Neural cell (in vitro differentiated cells): ENCODE measurements at regions not wholly inside any gene's neighbourhood (a gene's known extent, or its start where the extent isn't known, plus 50 kb on each side); places are given as distances from the start of the nearest gene placed in this dataset.

Source experiments
- EP300 ChIP-seq: fragments of 450-650 bp; conservative IDR thresholded peaks from 2 replicates; pipeline ENCODE4 v1.6.1; 2014; ENCODE audit warnings: antibody characterized with exemption, mild to moderate bottlenecking, moderate library complexity; ENCODE audit not compliant: poor library complexity, severe bottlenecking
- EZH2 ChIP-seq: fragments of 200-600, 300-800 bp; shearing (Covaris generic), sonication (generic); IDR thresholded peaks from 2 replicates; pipeline ENCODE4 v1.6.1; 2014; ENCODE audit warnings: antibody characterized with exemption, low read length, borderline replicate concordance, mild to moderate bottlenecking; ENCODE audit not compliant: insufficient read depth, poor library complexity, severe bottlenecking
- MXI1 ChIP-seq: fragments of 450-650 bp; conservative IDR thresholded peaks from 2 replicates; pipeline ENCODE4 v1.6.1; 2014; ENCODE audit warnings: antibody characterized with exemption, mild to moderate bottlenecking; ENCODE audit not compliant: poor library complexity, severe bottlenecking
- POLR2AphosphoS5 ChIP-seq: IDR thresholded peaks from 2 replicates; pipeline ENCODE4 v1.6.1; 2012
- RAD21 ChIP-seq: fragments of 450-650 bp; conservative IDR thresholded peaks from 2 replicates; pipeline ENCODE4 v1.6.1; 2014; ENCODE audit warnings: antibody characterized with exemption, mild to moderate bottlenecking, moderate library complexity
- SMC3 ChIP-seq: fragments of 450-650 bp; conservative IDR thresholded peaks from 2 replicates; pipeline ENCODE4 v1.6.1; 2014; ENCODE audit warnings: antibody characterized with exemption, mild to moderate bottlenecking, moderate library complexity; ENCODE audit not compliant: poor library complexity
- TAF1 ChIP-seq: IDR thresholded peaks from 2 replicates; pipeline ENCODE4 v1.6.1; 2012; ENCODE audit warnings: low read depth
- TF ChIP-seq, protein P1 (sequence below): fragments of 450-650 bp; IDR thresholded peaks from 2 replicates; pipeline ENCODE4 v1.5.1; 2014; ENCODE audit warnings: antibody characterized with exemption, mild to moderate bottlenecking, moderate library complexity; ENCODE audit not compliant: poor library complexity, severe bottlenecking
- TF ChIP-seq, protein P2 (sequence below): IDR thresholded peaks from 2 replicates; pipeline ENCODE4 v1.6.1; 2012; ENCODE audit warnings: borderline replicate concordance

DNA sequence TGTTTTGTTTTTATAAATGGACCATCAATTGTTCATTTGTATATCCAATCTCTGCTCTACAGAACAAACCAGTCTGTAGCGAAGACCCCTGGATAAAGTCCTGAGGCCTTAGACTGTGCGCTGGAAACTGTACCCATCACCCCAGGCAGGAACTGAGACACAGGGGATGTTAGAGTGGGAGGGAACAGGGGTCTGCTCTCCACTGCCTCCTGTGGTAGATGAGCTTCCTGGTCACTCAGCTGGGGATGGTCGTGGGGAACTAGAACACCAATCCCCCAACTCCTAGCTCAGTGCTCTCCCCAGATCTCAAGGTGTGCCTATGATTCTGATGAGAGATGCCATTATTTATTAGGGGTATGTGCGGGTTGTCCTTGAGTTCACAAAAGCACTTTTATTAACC lies 340.2 kb upstream of the IGF1R start:
- TF ChIP-seq, protein P1, sequence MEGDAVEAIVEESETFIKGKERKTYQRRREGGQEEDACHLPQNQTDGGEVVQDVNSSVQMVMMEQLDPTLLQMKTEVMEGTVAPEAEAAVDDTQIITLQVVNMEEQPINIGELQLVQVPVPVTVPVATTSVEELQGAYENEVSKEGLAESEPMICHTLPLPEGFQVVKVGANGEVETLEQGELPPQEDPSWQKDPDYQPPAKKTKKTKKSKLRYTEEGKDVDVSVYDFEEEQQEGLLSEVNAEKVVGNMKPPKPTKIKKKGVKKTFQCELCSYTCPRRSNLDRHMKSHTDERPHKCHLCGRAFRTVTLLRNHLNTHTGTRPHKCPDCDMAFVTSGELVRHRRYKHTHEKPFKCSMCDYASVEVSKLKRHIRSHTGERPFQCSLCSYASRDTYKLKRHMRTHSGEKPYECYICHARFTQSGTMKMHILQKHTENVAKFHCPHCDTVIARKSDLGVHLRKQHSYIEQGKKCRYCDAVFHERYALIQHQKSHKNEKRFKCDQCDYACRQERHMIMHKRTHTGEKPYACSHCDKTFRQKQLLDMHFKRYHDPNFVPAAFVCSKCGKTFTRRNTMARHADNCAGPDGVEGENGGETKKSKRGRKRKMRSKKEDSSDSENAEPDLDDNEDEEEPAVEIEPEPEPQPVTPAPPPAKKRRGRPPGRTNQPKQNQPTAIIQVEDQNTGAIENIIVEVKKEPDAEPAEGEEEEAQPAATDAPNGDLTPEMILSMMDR = no peak
- TF ChIP-seq EZH2 = no peak
- TF ChIP-seq MXI1 = no peak
- no peak for TF ChIP-seq EP300
- TF ChIP-seq POLR2AphosphoS5 = no peak
- TF ChIP-seq SMC3 = no peak
- no peak for TF ChIP-seq RAD21
- TF ChIP-seq, protein P2, sequence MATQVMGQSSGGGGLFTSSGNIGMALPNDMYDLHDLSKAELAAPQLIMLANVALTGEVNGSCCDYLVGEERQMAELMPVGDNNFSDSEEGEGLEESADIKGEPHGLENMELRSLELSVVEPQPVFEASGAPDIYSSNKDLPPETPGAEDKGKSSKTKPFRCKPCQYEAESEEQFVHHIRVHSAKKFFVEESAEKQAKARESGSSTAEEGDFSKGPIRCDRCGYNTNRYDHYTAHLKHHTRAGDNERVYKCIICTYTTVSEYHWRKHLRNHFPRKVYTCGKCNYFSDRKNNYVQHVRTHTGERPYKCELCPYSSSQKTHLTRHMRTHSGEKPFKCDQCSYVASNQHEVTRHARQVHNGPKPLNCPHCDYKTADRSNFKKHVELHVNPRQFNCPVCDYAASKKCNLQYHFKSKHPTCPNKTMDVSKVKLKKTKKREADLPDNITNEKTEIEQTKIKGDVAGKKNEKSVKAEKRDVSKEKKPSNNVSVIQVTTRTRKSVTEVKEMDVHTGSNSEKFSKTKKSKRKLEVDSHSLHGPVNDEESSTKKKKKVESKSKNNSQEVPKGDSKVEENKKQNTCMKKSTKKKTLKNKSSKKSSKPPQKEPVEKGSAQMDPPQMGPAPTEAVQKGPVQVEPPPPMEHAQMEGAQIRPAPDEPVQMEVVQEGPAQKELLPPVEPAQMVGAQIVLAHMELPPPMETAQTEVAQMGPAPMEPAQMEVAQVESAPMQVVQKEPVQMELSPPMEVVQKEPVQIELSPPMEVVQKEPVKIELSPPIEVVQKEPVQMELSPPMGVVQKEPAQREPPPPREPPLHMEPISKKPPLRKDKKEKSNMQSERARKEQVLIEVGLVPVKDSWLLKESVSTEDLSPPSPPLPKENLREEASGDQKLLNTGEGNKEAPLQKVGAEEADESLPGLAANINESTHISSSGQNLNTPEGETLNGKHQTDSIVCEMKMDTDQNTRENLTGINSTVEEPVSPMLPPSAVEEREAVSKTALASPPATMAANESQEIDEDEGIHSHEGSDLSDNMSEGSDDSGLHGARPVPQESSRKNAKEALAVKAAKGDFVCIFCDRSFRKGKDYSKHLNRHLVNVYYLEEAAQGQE = no peak
- TF ChIP-seq TAF1 = no peak
